ENCODE measurements at regions not wholly inside any gene's neighbourhood (a gene's known extent, or its start where the extent isn't known, plus 50 kb on each side); places are given as distances from the start of the nearest gene placed in this dataset.

- Histone ChIP-seq H3K4me3 (ENCODE audit: extremely low read depth in 1 of 4, insufficient read depth in 2 of 4, low read depth in 3 of 4, low read length in 4 of 4) (no peak overlapping the region), H3K9ac (replicated peaks in 1 of 4; ENCODE audit: extremely low read depth in 1 of 4, low read depth in 3 of 4, low read length in 3 of 4) (no peak overlapping the region), H3K27ac (ENCODE audit: low read depth, low read length) (no peak overlapping the region), H2BK5ac (ENCODE audit: low read depth, low read length) (no peak overlapping the region), H4K91ac (replicated peaks; ENCODE audit: insufficient read length, low read length) (no peak overlapping the region), H3K9me3 (ENCODE audit: insufficient read depth in 2 of 2, low read depth in 1 of 2, low read length in 1 of 2) (no peaks in the 10 kb centered on the region), H3K27me3 (replicated peaks in 1 of 4; ENCODE audit: control insufficient read depth in 3 of 4, extremely low read depth in 1 of 4, insufficient read depth in 3 of 4, low read length in 3 of 4) (no peaks in the 10 kb centered on the region), H3K56ac (replicated peaks; ENCODE audit: insufficient read length, low read depth, low read length) (no peak overlapping the region), H3K23me2 (ENCODE audit: low read depth, low read length) (no peaks in the 10 kb centered on the region), H4K8ac (ENCODE audit: extremely low read depth, insufficient read depth, low read length) (no peak overlapping the region), H3K4ac (replicated peaks; ENCODE audit: insufficient read length, low read depth, low read length) (no peak overlapping the region), H2BK20ac (ENCODE audit: low read length) (no peak overlapping the region), H2AFZ (ENCODE audit: low read length) (no peak overlapping the region), H2BK12ac (ENCODE audit: low read depth, low read length) (no peak overlapping the region), H3K18ac (ENCODE audit: extremely low read depth, low read length) (no peak overlapping the region), H3K14ac (ENCODE audit: insufficient read length) (no peak overlapping the region), H3K79me1 (ENCODE audit: low read depth, low read length) (no peaks in the 10 kb centered on the region), H4K5ac (ENCODE audit: insufficient read length, low read depth, low read length) (no peak overlapping the region), H3K4me1 (replicated peaks in 1 of 4; ENCODE audit: control insufficient read depth in 3 of 4, insufficient read depth in 4 of 4, low read length in 3 of 4) (no peaks in the 10 kb centered on the region), H2BK15ac (ENCODE audit: low read length) (no peak overlapping the region), H2BK120ac (replicated peaks; ENCODE audit: low read depth, low read length) (no peak overlapping the region), H2AK5ac (ENCODE audit: low read depth, low read length) (no peak overlapping the region), H3K79me2 (ENCODE audit: control insufficient read depth in 1 of 2, insufficient read depth in 2 of 2, low read length in 2 of 2) (no peaks in the 10 kb centered on the region), H3K23ac (ENCODE audit: insufficient read length) (no peak overlapping the region), H3K4me2 (ENCODE audit: insufficient read depth in 1 of 2, low read depth in 2 of 2, low read length in 2 of 2) (no peak overlapping the region), H4K20me1 (replicated peaks in 1 of 2; ENCODE audit: control insufficient read depth in 1 of 2, insufficient read depth in 2 of 2, low read length in 2 of 2) (no peaks in the 10 kb centered on the region), H3K36me3 (ENCODE audit: control insufficient read depth in 2 of 4, insufficient read depth in 4 of 4, low read length in 3 of 4) (no peaks in the 10 kb centered on the region)
- no peak for DNase-seq (ENCODE audit: low read depth in 1 of 2, low spot score in 2 of 2)
- ChIA-PET POLR2A (ENCODE audit: partially characterized antibody) (no interaction called here), CTCF (ENCODE audit: partially characterized antibody) (no interaction called here)
- no peak for FAIRE-seq
- WGBS, 2 experiments (ENCODE audit: extremely low coverage in 1 of 2, insufficient coverage in 1 of 2, insufficient read length in 1 of 2, insufficient replicate concordance in 2 of 2, low coverage in 1 of 2, low lambda C conversion rate in 2 of 2, missing lambda C conversion rate in 1 of 2), result 100% methylated on average over 1 of the region's 1 CpG; no CpG with 5 or more reads in 1 of the 2 experiments
- no peak for TF ChIP-seq SIX5 (IDR thresholded peaks at IDR 0.05; ENCODE audit: low read depth, low read length)
- no peak for TF ChIP-seq SUZ12 (IDR thresholded peaks at IDR 0.05; ENCODE audit: low read length)
- no peak for TF ChIP-seq SP1 (IDR thresholded peaks at IDR 0.05; ENCODE audit: low read depth, low read length)
- no peak for TF ChIP-seq KDM4A (IDR thresholded peaks at IDR 0.05; ENCODE audit: low read depth, low read length, severe bottlenecking)
- TF ChIP-seq TCF12 (IDR thresholded peaks at IDR 0.05; ENCODE audit: low read depth, low read length), result no peak
- TF ChIP-seq CHD2 (IDR thresholded peaks at IDR 0.05; ENCODE audit: low read length), result no peak
- no peak for TF ChIP-seq MAFK (IDR thresholded peaks at IDR 0.05; ENCODE audit: low read depth, low read length)
- no peak for TF ChIP-seq POLR2A (IDR thresholded peaks at IDR 0.05; ENCODE audit: control extremely low read depth in 1 of 2, low read depth in 2 of 2, low read length in 2 of 2)
These were observed 314.7 kb upstream of the ALCAM start for GRCh38 chr3:105051972-105052371.
